Endodermal cell (in vitro differentiated cells): ENCODE measurements at regions not wholly inside any gene's neighbourhood (a gene's known extent, or its start where the extent isn't known, plus 50 kb on each side); places are given as distances from the start of the nearest gene placed in this dataset.

Experiments used
- DNase-seq: peaks from one replicate; pipeline ENCODE4 v3.0.0-alpha.2; 2017
- H3K27ac ChIP-seq: 2 replicates; pipeline ENCODE4 v1.5.1; 2013; ENCODE audit warnings: mild to moderate bottlenecking, low read depth, low read length, moderate library complexity
- H3K27me3 ChIP-seq: 2 replicates; pipeline ENCODE4 v1.6.1; 2013; ENCODE audit warnings: mild to moderate bottlenecking, low read length, moderate library complexity; ENCODE audit not compliant: insufficient read depth, control insufficient read depth, poor library complexity, severe bottlenecking
- H3K36me3 ChIP-seq: 2 replicates; pipeline ENCODE4 v1.7.0; 2013; ENCODE audit warnings: mild to moderate bottlenecking, low read length, moderate library complexity; ENCODE audit not compliant: control insufficient read depth, insufficient read depth
- H3K4me1 ChIP-seq: one replicate; pipeline ENCODE4 v1.7.0; 2013; ENCODE audit warnings: low read length; ENCODE audit not compliant: control insufficient read depth, insufficient read depth
- H3K4me3 ChIP-seq: 2 replicates; pipeline ENCODE4 v1.5.1; 2013; ENCODE audit warnings: mild to moderate bottlenecking, low read length, moderate library complexity
- H3K9ac ChIP-seq: 2 replicates; pipeline ENCODE4 v1.6.1; 2013; ENCODE audit warnings: mild to moderate bottlenecking, low read length, moderate library complexity; ENCODE audit not compliant: poor library complexity, severe bottlenecking; ENCODE audit errors: extremely low read depth
- H3K9me3 ChIP-seq: 2 replicates; pipeline ENCODE4 v1.6.1; 2013; ENCODE audit warnings: mild to moderate bottlenecking, low read length, moderate library complexity; ENCODE audit not compliant: control insufficient read depth
- H3K27ac Mint-ChIP-seq: 2 replicates; pipeline ENCODE4 v1.8.0; 2020; ENCODE audit warnings: mixed read lengths
- H3K27me3 Mint-ChIP-seq: 2 replicates; pipeline ENCODE4 v1.8.0; 2021; ENCODE audit warnings: mild to moderate bottlenecking, mixed read lengths; ENCODE audit not compliant: insufficient read depth
- H3K36me3 Mint-ChIP-seq: 2 replicates; pipeline ENCODE4 v1.8.0; 2020; ENCODE audit warnings: low read depth, mixed read lengths
- H3K4me1 Mint-ChIP-seq: 2 replicates; pipeline ENCODE4 v1.8.0; 2020; ENCODE audit warnings: mixed read lengths
- H3K4me3 Mint-ChIP-seq: 2 replicates; pipeline ENCODE4 v1.8.0; 2020; ENCODE audit warnings: mild to moderate bottlenecking, moderate library complexity, mixed read lengths
- H3K9me3 Mint-ChIP-seq: 2 replicates; pipeline ENCODE4 v1.8.0; 2020; ENCODE audit warnings: mild to moderate bottlenecking, mixed read lengths
- WGBS, 2 experiments: methylation state at CpG; one replicate each; pipeline versions ENCODE4 v1.1.5 to v1.1.7; 2013; ENCODE audit warnings: missing lambda C conversion rate in 2 of 2, mixed read lengths in 1 of 2; ENCODE audit not compliant: insufficient coverage in 1 of 2, insufficient read length in 1 of 2; 5-methylcytosine and 5-hydroxymethylcytosine counted together
- TF ChIP-seq, protein P1 (sequence below): fragments of 200-600 bp; sonication (generic); conservative IDR thresholded peaks from 2 replicates; pipeline ENCODE4 v1.5.0; 2021; ENCODE audit warnings: antibody characterized with exemption, mild to moderate bottlenecking

DNA sequence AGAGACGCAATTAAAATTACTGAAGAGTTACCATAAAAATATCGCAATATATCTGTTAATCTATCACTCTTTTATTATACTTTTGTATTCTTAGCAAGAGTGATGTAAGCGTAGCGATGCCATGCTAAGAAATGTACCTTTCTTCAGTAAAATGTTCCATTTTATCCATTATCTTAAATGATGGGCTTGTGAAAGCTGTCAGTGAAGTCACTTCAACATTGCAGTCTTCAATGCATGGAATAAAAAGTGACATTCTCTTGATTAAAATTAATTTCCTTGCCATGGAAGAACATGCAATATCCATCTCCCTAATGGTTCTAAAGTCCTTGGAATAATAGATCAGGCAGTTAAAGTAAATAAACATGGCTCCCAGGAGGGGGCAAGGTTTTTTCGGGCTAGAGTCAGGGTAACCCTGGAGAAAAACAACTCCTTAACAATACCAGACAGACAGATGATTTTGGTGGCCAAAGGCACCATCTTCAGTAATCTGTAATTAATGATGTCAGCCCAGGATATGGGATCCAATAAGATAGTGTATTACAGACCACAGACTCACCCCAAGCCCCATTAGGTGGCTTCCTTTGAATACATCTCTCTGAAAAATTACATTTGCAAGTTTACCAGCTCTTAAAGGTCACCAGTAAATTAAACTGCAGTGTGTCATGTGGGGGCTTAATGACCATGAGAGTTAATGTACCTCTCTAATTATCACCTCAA is 677.1 kb downstream of the DTWD2 start:
- no peak overlapping the region for H3K27ac ChIP-seq
- peaks cover 2% of the 10 kb centered on the region for H3K27me3 Mint-ChIP-seq
- H3K36me3 ChIP-seq, result no peaks in the 10 kb centered on the region
- no peak for DNase-seq
- H3K27ac Mint-ChIP-seq, result no peak overlapping the region
- peaks cover 31% of the 10 kb centered on the region for H3K4me1 Mint-ChIP-seq
- no peaks in the 10 kb centered on the region for H3K27me3 ChIP-seq
- H3K4me3 ChIP-seq, result no peak overlapping the region
- TF ChIP-seq, protein P1, sequence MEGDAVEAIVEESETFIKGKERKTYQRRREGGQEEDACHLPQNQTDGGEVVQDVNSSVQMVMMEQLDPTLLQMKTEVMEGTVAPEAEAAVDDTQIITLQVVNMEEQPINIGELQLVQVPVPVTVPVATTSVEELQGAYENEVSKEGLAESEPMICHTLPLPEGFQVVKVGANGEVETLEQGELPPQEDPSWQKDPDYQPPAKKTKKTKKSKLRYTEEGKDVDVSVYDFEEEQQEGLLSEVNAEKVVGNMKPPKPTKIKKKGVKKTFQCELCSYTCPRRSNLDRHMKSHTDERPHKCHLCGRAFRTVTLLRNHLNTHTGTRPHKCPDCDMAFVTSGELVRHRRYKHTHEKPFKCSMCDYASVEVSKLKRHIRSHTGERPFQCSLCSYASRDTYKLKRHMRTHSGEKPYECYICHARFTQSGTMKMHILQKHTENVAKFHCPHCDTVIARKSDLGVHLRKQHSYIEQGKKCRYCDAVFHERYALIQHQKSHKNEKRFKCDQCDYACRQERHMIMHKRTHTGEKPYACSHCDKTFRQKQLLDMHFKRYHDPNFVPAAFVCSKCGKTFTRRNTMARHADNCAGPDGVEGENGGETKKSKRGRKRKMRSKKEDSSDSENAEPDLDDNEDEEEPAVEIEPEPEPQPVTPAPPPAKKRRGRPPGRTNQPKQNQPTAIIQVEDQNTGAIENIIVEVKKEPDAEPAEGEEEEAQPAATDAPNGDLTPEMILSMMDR, result no peak
- no peak overlapping the region for H3K4me3 Mint-ChIP-seq
- H3K9ac ChIP-seq, result no peak overlapping the region
- H3K36me3 Mint-ChIP-seq, result no peaks in the 10 kb centered on the region
- H3K4me1 ChIP-seq, result peaks cover 14% of the 10 kb centered on the region
- 92% methylated on average over 4 of the region's 5 CpGs; no CpG with 5 or more reads in 1 of the 2 experiments for WGBS, 2 experiments
- no peaks in the 10 kb centered on the region for H3K9me3 Mint-ChIP-seq
- H3K9me3 ChIP-seq, result no peaks in the 10 kb centered on the region

DNA sequence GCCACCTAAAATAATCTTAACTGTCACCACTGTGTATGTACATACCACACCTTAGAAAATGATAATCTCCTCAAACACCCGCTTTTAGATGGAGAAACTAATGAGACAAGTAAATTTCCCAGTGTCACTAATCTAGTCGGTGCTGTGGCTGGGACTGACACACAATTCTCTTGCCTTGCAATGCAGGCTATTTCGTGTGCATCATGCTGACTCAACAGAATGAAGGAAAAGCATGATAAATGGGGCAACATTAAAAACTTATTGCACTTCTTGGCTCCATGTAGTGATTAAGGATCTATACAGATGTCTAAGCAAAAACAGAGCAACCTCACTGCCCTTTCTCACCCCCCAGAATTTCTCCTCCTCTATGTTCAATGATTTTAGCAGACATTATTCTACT is 677.9 kb downstream of the DTWD2 start:
- Mint-ChIP-seq H3K9me3 (no peaks in the 10 kb centered on the region), H3K4me3 (no peak overlapping the region), H3K27me3 (peaks cover 2% of the 10 kb centered on the region), H3K27ac (no peak overlapping the region), H3K4me1 (peaks cover 31% of the 10 kb centered on the region), H3K36me3 (no peaks in the 10 kb centered on the region)
- H3K27ac ChIP-seq, result no peak overlapping the region
- TF ChIP-seq, protein P1, result no peak
- H3K9ac ChIP-seq, result no peak overlapping the region
- H3K9me3 ChIP-seq, result no peaks in the 10 kb centered on the region
- H3K4me1 ChIP-seq, result peaks cover 14% of the 10 kb centered on the region
- no peak for DNase-seq
- no peaks in the 10 kb centered on the region for H3K36me3 ChIP-seq
- H3K27me3 ChIP-seq, result no peaks in the 10 kb centered on the region
- H3K4me3 ChIP-seq, result no peak overlapping the region
- 90 to 91% methylated on average over 1 to 3 of the region's 3 CpGs for WGBS, 2 experiments

DNA sequence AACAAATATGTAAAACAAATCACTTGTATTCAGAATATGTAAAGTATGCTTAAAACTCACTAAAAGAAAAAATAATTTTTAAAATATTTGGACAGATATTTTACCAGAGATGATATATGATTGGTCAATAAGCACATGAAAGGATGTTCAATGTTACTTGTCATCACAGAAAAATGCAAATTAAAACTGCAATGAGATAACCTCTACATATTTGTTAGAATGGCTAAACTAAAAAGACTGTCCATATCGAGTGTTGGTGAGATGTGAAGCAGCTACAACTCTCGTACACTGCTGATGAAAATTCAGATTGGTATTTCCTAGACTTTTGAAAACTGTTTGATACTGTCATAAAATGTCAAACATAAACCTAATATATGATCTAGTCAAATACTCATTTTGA is 685.1 kb downstream of the DTWD2 start:
- DNase-seq, result no peak
- TF ChIP-seq, protein P1, result no peak
- H3K36me3 ChIP-seq, result no peaks in the 10 kb centered on the region
- Mint-ChIP-seq H3K36me3 (no peaks in the 10 kb centered on the region), H3K4me1 (no peaks in the 10 kb centered on the region), H3K4me3 (no peak overlapping the region), H3K27ac (no peak overlapping the region), H3K27me3 (peaks cover 2% of the 10 kb centered on the region), H3K9me3 (no peaks in the 10 kb centered on the region)
- H3K9me3 ChIP-seq, result no peaks in the 10 kb centered on the region
- no peaks in the 10 kb centered on the region for H3K27me3 ChIP-seq
- H3K27ac ChIP-seq, result no peak overlapping the region
- H3K4me1 ChIP-seq, result no peaks in the 10 kb centered on the region
- H3K4me3 ChIP-seq, result no peak overlapping the region
- H3K9ac ChIP-seq, result no peak overlapping the region
- 100% methylated on average over 2 of the region's 2 CpGs for WGBS, 2 experiments
